ENCODE measurements at regions not wholly inside any gene's neighbourhood (a gene's known extent, or its start where the extent isn't known, plus 50 kb on each side); places are given as distances from the start of the nearest gene placed in this dataset.

DNA sequence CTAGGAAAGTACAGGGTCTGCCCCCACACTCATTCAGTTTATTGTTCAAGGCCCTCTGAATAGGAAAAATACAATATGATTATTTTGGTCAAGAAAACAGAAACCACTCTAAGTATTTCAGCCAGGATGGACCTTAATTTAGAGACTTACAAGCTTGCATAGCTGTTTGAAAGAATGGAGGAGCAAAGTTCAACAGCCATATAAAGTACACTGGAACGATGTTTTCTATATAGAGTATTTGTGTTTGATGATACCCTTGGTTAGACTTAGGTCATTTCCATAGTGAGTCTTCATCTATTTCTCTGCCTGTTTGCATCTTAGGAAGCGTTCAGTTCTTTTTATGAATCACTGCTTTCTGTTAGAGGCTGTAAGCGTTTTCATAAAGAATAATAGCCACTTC, 366.2 kb downstream of the NUP35 start:
- TF ChIP-seq, protein P1, sequence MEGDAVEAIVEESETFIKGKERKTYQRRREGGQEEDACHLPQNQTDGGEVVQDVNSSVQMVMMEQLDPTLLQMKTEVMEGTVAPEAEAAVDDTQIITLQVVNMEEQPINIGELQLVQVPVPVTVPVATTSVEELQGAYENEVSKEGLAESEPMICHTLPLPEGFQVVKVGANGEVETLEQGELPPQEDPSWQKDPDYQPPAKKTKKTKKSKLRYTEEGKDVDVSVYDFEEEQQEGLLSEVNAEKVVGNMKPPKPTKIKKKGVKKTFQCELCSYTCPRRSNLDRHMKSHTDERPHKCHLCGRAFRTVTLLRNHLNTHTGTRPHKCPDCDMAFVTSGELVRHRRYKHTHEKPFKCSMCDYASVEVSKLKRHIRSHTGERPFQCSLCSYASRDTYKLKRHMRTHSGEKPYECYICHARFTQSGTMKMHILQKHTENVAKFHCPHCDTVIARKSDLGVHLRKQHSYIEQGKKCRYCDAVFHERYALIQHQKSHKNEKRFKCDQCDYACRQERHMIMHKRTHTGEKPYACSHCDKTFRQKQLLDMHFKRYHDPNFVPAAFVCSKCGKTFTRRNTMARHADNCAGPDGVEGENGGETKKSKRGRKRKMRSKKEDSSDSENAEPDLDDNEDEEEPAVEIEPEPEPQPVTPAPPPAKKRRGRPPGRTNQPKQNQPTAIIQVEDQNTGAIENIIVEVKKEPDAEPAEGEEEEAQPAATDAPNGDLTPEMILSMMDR (IDR thresholded peaks at IDR 0.05), result no peak
- no peak for TF ChIP-seq POLR2A (IDR thresholded peaks at IDR 0.05)

Data from thyroid gland (tissue), 4 donors.